Caki2 (cell line): ENCODE measurements at regions not wholly inside any gene's neighbourhood (a gene's known extent, or its start where the extent isn't known, plus 50 kb on each side); places are given as distances from the start of the nearest gene placed in this dataset.
"Not testable (repeated sequence)": the region's sequence is repeated elsewhere in the genome, so short reads cannot be mapped to it uniquely, and the experiment has no call there.

ENCODE experiments used
- DNase-seq: peaks from one replicate; pipeline ENCODE4 v3.0.0-alpha.2; 2015; ENCODE audit warnings: low read depth
- in situ Hi-C: cut with HindIII; loops from 2 replicates; pipeline ENCODE4 v1.10.0; 2016; ENCODE audit warnings: low sequenced_read_pairs, low pct_unique_long_range_greater_than_20kb, mixed read lengths

DNA sequence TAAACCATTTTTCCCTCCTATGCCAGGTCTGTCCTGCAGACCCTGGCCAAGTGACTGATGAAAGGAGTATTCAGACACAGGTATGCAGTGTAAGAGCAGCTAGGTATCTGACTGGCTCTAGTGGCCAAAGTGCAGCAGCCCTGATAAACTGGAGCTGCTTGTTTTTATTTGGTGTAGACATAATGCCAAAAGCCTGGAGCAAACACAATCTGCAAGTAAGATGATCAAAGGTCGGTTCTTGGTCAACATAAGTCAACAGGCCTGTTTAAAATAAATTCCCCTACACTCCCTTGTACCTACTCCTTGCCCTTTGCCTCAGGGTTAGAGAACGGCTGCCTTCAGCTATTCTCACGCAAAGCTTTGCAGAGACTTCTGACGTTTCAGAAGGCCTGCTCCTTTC lies 1003.1 kb downstream of the ZPLD1 start:
- in situ Hi-C loops: no loop called here
- no peak for DNase-seq

DNA sequence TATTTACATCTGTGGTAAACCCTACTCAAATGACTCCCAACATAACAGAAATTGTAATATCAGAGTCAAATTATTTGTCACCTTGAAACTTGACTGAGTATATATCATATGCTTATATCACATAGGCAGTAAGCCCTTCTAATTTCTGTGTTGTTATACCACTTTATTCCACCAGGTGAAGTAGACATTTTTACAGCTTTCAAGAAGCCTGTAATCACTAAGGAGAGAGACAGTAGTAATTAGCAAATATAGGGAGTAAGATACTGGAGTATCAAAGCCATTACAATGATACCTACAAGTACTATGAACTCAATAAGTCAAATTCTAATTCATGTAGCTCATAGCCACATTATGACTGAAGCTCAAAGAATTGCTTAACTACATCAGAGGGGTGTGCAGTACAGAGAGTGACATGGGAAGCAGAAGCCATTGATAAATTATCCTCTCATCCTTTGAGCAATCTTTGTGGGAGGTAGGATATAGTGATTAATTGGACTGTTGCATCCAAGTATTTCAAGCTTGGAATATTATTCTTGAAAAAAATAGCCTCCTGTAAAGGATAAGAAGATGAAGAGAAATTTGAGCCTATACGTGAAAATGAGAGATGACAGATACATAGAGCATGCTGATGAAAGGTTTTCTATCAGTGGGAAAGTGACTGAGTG lies 1005.9 kb downstream of the ZPLD1 start:
- DNase-seq: no peak
- in situ Hi-C loops: no loop called here

DNA sequence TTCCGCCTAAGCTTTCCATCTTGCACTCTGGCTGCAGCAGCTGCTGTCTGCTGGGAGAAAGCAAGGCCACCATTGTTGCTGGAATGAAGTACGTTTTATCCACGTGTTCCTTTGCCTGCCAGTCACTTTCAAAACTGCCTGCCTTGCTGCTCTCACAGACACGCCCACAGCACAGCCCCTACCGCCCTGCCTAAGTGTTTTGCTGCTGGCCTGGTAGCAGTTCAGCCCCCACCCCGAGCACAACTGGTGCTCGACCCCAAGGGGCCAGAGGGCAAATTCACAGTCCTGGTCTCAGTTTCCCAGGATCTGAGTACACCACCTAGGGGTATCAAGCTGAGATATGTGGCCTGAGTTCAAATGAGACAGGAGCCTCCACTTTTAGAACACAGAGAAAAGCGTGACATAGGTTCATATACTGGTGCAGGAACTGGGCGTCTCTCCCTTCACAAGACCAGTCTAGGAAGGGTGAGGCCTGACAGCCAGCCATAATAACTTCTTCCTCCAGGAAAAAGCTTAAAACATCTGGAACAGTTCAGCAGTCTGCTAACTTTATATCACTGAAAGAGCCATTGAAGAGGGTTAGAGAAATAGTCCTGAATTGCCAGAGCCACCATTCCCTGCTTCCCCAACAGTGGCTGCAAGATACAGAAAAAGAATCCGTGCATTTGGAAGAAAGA lies 1012.3 kb downstream of the ZPLD1 start:
- no peak for DNase-seq
- in situ Hi-C loops: no loop called here

DNA sequence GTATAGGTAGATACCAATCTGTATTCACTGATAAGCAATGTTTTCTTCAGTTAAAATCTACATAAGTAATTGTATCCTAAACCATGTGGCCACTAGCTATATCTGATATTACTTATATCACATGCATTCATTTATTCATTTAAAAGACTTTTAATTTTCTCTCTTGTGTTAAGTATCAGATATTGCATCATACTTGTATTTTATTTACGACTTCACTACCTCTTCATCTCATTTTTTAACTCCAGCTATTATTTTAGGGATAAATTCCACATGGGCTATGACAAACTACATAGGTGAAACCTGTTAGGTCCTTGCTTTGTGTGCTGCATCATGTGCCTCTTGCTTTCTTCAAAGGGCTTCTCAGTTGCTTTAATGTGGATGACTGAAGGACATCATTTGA lies 1018.3 kb downstream of the ZPLD1 start:
- in situ Hi-C loops: no loop called here

DNA sequence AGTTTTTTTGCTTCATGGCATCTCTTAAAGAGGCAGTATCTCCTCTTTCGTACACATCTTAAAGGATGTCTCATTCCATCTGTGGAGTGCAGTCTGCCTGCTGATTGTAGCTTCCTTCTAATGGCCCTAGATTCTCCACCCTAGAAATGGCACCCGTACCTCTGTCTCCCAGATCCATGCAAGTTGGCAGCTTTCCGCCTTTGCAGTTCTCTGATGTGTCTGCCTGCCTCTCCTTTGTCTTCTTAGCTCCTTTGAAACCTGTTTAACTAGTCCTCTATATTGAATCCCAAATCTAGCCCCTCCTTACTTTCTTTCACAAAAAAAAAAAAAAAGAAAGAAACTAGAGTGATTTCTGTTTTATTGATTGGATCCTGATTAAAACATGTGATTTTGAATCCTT lies 1025.0 kb downstream of the ZPLD1 start:
- in situ Hi-C loops: no loop called here
- DNase-seq: no peak

More for the DNA sequence above, 1018.3 kb downstream of the ZPLD1 start:
- DNase-seq: no peak

DNA sequence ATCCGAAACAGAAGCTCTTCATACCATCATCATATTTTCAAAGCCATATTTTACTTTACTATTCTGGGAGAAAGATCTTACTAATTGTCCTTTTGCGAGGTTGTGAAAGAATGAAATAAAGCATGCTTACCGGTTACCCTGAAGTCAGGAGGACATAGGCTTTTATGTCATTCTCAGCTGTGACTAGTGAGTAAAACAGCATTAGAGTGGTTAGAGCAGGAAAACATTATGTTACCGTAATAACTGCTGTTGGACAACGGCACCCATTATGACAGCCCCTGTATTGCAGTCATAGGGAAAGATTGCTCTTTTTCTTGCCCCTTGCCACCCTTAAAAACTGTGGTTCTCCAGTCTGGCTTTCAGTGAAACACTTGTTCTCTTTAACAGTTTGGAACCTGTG lies 1035.7 kb downstream of the ZPLD1 start:
- no peak for DNase-seq
- in situ Hi-C loops: no loop called here

DNA sequence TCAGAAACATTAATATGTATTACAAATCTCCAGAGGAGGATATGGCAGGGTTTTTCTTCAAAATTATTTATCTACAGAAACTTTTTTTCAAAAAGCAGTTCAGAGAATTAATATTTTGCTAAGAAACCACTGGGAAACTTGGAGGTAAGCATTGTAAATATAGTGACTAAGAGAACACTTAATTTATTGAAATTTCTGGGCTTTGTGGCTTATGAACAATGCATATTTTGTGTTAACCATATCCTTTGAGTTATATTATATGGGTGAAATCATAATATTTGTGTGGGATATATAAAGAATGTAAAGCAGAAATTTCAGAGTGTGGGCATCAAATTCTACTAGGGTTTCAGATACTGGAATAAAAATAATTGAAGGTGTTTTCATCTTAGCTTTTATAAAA lies 1059.2 kb downstream of the ZPLD1 start:
- in situ Hi-C loops: no loop called here

DNA sequence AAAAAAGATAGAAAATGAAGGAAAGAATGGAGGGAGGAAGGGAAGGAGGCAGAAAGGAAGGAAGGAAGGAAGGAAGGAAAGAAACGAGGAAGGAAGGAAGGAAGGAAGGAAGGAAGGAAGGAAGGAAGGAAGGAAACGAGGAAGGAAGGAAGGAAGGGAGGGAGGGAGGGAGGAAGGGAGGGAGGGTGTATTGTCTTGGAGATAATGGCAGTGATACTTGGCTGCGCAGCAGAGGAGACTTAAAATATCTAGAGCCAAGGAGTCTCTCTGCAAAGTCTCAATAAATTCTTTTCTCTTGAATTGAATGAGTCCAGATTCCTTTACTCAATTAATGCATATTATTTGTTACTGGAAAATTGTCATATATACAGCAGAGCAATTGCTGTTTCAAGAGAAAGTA lies 1059.7 kb downstream of the ZPLD1 start:
- in situ Hi-C loops: no loop called here
- DNase-seq: no peak

More for the DNA sequence above, 1059.2 kb downstream of the ZPLD1 start:
- no peak for DNase-seq

DNA sequence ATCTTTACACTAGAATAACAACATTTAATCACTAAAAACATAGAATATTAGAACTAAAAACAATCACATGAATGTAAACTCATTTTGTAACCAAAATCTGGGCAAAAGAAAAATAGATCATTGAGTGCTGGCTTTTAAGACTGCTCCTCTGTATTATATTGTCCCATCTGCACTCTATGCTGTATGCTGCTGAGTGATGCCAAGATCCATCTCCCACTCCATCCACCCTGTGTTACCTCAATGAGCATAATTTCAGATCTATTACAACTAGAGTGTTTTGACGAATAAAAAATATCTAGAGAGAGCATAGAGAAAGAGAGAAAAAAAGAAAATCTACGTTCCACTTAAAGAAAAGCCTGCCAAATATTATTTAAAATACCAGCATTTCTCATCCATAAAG lies 1060.4 kb downstream of the ZPLD1 start:
- in situ Hi-C loops: no loop called here
- no peak for DNase-seq

DNA sequence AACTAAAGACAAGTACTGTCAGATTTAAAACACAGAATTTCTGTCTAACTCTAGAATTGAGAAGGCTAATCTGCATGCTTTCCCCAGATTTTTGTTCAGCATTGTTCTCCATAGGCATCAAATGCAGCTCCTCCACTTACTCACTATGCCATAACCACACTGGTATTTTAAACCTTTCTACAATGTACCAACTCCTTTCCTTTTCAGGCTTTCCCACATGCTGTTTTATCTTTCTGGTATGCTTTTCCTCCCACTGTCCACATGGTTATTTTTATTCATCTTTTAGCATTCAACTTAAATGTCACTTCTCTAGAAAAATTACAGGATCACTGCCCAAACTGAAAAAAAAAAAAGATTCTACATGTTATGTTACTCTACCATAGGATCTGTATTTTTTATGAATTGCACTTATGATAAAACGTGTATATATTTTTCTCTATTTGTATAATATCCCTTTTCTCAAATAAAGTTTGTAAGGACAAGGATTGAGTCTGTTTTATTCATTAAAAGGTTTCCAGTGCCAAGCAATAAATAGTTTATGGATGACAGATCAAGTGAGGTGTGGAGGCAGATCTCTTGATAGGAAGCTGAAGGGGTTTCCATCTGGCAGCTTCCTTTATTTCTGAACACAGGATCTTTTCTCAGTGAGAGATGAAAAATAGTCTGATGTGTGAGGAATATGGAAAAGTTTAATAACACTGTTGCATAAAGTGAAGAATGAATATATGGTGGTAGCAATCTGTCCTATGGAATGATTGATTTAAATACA lies 1064.5 kb downstream of the ZPLD1 start:
- in situ Hi-C loops: no loop called here
- no peak for DNase-seq

DNA sequence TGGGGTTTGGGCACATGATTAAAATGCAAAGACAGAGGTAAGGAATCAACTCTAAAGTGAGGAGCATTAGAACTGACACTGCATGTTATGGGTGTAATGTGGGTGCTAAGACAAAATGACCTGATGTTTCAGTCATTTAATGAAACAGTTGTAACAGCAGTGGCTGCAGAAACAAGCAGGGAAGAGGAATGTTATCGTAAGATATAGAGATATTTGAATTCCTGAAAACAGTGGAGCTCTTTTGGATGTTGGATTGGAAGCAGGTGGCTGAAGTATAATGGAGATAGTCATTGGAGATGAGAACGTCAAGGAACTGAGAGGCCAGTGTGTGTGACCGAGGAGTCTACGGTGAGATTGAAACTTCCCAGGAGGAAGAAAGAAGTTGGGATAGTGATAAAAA lies 1065.2 kb downstream of the ZPLD1 start:
- in situ Hi-C loops: no loop called here
- no peak for DNase-seq

DNA sequence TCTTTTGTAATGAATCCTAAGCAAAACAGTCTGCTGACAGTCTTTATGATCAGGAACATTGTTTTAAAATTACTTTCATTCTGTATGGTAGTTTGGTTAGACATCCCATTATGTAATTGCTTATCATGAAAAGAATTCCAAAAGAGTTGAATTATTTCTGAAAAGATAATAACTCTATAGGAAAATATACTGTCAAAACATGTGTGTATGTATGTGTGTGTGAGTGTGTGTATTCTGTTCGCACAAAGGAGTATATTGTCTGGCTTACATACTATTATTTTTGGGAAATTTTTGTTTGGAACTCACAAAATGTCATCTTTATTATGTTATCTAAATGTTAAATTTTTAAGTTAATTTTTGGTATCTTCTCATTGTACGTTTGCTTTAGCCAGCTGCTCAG lies 1075.9 kb downstream of the ZPLD1 start:
- DNase-seq: no peak
- in situ Hi-C loops: no loop called here

DNA sequence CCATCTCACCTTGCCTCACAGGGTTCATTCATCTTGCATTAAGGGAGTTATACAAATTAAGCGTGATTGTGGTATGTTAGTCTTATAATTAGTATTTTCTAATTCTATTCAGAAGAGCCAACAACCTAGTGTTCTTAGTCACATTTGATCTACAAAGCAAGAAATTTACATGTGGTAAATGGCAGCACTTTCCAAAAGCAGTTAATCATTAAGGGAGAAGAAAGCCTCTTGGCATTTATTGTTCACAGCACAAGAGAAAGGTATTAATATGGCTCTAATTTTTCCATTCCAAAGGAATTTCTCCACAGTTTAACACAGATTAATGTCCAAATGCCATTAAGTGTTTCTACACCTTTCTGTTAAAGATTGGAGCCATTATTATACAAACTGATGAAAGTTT lies 1077.1 kb downstream of the ZPLD1 start:
- in situ Hi-C loops: no loop called here
- DNase-seq: no peak

DNA sequence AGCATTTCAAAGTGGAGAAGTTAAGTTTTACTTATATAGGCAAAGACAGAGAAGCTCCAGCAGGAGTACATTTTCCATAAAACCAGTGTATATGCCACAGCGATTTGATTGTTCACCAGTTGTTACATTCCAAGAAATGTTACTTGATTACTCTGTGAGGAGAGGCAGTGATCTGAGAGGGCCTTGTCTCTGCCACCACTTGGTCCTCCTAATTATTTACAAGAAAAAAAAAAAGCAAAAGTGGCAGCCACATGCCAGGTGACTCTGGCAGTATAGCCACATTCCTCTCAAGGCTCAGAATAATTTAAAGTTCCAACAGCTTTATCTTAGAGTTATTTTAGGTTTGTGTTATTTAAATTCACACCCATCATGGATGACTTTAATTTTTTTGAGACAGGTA lies 1077.8 kb downstream of the ZPLD1 start:
- no peak for DNase-seq
- in situ Hi-C loops: no loop called here

DNA sequence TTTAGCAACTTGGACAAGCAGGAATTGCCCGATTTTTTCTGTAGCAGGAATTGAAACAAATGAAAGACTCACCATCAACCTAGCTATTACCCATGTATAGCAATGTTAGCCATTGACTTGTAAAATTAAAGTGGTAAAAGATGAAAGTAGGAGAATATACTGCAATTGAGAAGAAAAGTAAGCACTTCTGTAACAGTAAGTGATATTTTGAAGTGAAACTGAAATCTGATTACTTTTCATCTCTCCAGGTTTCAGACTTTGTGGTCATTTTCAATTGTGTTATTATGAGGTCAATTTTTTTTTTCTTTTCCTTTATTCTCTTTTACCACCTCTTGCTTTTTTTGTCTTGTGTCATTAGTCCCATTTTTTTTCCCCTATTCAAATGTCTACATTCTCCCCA lies 1078.2 kb downstream of the ZPLD1 start:
- in situ Hi-C loops: no loop called here
- no peak for DNase-seq

DNA sequence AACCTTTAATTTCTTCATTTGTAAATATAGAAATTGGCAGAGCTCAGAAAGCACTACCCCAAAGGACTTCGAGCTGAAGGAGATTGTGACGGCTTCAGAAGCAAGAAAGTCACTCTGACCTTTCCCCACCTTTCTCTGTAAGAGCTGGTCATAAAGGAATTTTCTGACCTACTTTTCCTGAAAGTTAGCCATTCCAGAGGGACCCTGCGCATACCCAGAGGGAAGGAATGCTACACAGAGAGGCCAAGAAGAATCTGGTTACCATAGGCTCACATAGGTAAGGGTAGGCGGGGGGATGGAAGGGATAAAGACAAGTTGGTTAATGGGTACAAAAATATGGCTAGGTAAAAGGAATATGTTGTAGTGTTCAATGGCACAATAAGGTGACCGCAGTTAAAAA lies 1080.3 kb downstream of the ZPLD1 start:
- DNase-seq: no peak
- in situ Hi-C loops: no loop called here

DNA sequence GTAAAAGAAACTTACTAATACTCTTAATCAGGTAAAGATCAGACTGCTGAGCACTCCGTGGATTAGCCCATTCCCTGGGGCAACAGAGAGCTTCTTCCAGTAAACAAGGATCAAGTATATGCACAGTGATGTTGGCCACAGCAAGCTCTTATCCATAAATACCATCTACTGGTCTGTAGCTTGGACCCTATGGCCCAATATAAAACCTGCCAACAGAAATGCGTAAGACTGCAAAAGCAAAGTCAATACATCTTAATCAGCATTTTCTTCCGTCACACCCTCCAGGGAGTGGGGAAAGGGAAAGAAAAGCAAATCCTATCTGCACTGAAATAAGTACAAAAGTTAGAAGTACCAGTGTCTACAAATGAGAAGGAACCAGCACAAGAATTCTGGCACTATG lies 1082.1 kb downstream of the ZPLD1 start:
- no peak for DNase-seq
- in situ Hi-C loops: no loop called here

DNA sequence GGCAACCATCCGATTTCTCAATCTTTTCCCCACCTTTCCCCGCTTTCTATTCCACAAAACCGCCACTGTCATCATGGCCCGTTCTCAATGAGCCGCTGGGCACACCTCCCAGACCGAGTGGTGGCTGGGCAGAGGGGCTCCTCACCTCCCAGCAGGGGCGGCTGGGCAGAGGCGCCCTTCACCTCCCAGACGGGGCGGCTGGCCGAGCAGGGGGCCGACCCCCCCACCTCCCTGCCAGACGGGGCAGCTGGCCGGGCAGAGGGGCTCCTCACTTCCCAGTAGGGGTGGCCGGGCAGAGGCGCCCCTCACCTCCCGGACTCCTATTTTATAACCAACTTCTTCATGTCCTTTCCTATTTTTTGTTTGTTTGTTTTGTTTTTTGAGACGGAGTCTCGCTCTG lies 1096.5 kb downstream of the ZPLD1 start:
- DNase-seq, in situ Hi-C loops: not testable (repeated sequence)

DNA sequence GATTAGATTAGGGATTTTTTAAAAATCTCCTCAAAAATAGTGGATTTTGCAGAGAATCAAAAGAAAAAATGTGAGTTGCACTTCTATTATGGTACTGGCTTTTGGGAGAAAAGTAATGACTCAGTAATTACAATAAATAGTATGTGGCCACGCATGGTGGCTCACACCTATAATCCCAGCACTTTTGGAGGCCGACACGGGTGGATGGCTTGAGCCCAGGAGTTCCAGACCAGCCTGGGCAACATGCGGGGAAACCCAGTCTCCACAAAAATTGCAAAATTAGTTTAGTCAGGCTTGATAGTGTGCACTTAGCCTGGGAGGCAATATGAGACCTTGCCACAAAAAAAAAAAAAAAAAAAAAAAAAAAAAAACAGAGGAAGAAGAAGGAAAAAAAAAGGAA lies 1098.2 kb downstream of the ZPLD1 start:
- in situ Hi-C loops: no loop called here
- DNase-seq: no peak

DNA sequence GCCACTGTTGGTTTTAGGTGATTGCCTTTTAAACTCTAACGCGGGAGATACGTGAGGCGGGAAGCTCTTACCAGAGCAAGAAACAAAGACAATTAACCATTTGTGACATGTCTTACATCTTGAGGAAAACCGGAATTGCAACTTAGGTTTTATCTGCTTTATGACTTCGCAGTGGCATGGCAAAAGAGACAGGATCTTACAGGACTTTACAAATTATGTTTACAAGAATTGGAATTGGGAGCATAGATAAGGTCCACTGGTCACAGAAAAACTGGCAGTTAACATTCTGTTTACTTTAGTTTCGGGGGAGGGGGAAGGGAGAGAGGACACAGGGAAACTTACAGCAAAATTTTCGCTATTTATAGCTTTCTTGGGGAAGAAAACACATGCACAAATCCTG lies 1119.6 kb downstream of the ZPLD1 start:
- in situ Hi-C loops: no loop called here
- no peak for DNase-seq
